GM15510 (cell line): ENCODE measurements at regions not wholly inside any gene's neighbourhood (a gene's known extent, or its start where the extent isn't known, plus 50 kb on each side); places are given as distances from the start of the nearest gene placed in this dataset.

ENCODE experiments used
- POLR2A ChIP-seq: IDR thresholded peaks from 3 replicates; pipeline ENCODE4 v1.6.1; 2011; ENCODE audit warnings: borderline replicate concordance; ENCODE audit not compliant: insufficient read length; ENCODE audit errors: extremely low read depth

DNA sequence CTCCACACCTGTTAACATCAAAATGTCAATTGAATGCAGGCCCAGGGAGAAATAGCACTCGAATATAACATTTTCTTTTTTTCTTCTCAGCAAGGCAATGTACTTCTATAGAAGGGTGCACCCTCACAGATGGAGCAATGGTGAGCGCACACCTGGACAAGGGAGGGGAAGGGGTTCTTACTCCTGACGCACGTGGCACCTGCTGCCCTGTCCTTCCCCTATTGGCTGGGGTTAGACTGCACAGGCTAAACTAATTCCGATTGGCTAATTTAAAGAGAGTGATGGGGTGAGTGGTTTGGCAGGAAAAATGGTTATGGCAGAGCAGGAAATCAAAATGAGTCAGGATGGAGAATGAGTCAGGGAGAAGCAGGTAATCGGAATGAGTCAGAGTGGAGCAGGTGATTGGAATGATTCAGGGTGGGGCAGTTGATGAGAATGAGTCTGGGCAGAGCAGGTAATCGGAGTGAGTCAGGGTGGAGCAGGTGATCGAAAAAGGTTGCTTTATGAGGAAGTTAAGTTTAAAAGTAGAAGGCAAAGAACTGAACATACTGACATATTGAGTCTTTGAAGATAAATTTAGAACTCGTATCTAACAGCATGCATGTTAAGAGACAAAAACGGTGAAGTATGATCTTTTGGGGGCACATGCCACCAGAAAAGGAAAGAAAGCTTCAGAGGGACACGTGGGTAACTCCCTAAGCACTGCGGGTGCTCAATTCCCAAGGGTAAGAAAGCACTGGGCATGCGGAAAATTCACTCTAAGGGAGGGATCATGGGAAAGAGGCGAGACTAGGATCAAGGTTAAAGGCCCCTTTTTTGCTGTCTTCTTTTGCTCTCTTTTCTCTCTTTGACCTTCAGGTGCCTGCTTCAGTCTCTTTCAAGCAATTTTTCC, 72.9 kb upstream of the GALNT15 start:
- no peak for TF ChIP-seq POLR2A

DNA sequence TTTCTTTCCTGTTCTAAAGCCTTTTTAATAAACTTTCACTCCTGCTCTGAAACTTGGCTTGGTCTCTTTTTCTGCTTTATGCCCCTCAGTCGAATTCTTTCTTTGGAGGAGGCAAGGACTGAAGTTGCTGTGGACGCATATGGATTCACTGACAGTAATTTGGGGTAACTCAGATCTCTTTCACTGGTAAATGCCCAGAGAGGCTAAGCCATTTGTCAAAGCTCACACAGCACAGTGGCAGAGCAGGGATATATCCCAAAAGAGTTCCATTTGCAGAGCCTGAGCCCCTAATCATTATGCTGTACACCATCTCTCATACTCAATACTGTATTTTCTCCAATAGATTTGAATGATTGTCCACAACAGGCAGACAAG, 72.3 kb upstream of the GALNT15 start:
- no peak for TF ChIP-seq POLR2A

DNA sequence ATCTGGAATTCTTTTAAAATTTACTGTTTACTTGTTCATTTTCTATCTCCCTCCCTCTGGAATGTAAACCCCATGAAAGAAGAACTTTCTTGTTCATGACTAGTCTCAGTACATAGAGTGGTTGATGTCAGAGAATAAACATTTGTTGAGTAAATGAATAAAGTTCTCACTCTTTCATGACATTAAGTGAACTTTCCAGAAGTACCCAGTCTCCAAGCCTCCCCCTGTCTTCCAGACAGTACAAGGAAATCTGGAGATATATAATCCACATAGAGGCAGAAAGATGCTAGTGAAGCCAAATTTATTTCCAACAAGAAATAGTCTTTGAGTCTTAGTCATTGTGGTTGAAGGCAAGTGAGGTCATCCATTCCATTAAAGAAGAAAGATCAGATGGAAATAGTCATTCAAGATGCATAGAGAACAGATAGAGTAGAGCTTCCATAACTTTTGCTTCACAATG, 71.5 kb upstream of the GALNT15 start:
- no peak for TF ChIP-seq POLR2A

GRCh38 chr3:16103472-16103871, 71.0 kb upstream of the GALNT15 start:
- no peak for TF ChIP-seq POLR2A

GRCh38 chr3:16104156-16104555, 70.3 kb upstream of the GALNT15 start:
- TF ChIP-seq POLR2A, result no peak

GRCh38 chr3:16106050-16106449, 68.4 kb upstream of the GALNT15 start:
- TF ChIP-seq POLR2A, result no peak

- no peak for TF ChIP-seq POLR2A
Observed at GRCh38 chr3:16108424-16108823, 66.1 kb upstream of the GALNT15 start.

- no peak for TF ChIP-seq POLR2A
Observed at GRCh38 chr3:16109929-16110328, 64.6 kb upstream of the GALNT15 start.

DNA sequence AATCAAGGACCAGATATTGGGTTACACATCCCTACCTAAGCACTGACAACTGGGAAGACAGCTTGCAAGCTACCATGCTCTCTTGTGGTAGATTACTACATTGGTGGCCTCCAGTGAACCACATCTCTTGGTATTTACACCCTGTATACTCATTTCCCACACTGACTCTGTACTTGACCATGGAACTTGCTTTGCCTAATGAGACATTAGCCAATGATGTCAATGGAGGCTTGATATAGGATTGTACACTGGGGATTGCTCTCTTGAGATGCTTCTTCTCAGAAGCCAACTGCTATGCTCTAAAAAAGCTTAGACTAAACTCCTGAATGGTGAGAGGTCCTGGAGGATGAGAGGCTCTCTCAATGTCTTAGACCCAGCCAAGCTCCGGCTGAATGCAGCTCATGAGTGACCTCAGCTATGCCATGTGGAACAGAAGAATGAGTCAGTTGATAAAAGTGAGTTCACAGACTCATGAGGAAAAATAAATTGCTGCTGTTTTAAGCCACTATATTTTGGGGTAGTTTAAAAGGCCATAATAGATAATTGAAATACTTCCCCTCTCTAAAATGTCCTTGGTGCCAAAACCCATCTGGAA, 61.5 kb upstream of the GALNT15 start:
- no peak for TF ChIP-seq POLR2A

DNA sequence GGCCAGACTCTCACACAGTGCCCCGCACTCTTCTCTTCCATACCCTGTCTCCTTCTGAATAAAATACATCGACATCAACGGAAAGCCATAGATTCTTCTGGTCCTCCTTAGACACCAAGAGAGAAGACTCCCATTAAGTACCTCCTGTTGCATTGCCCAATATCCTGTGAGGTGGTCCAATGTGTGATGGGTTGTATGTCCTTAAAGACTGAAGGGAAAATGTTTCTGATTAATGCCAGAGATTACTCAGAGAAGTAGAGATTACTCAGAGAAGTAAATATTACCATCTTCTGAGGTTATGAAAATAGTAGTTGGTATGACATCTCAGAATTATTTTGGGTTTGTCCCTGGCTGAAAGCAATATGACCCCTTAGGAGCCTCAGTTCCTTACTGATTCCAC, 60.8 kb upstream of the GALNT15 start:
- no peak for TF ChIP-seq POLR2A

DNA sequence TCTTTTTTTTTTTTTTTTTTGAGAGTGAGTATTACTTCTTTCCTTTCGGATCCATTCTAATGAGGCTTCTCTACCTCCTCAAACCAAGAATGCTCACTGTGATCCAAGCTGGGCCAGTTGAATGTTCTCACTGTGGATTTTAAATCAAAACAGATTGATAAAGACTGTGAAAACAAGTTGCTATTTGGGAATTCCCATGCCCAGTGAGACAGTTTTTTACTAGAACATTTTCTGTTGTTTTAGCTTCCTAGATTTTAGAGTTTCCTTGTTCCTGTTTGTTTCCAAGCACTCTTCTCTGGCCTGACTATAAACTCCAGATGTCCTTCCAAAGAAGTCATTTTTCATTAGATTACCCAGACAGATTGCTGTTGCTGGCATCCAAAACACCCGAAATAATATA, 60.1 kb upstream of the GALNT15 start:
- no peak for TF ChIP-seq POLR2A

DNA sequence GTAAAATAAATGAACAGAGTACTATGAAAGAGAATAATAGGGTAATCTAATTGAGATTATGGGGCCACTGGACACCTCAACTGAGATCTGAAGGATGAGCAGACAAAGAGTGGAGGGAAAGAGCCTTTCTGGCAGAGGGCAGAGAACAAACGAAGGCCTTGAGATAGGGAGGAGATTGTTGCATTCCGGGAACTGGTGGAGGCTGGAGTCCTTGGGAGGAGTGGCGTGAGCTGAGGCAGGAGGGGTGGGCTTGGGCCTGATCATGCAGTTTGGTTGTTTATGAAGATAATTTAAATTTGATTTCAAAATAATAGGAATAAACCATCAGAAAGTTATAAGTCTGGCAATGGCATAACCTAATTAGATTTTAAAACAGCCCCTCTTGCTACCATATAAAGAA, 59.5 kb upstream of the GALNT15 start:
- no peak for TF ChIP-seq POLR2A

GRCh38 chr3:16118396-16118795, 56.1 kb upstream of the GALNT15 start:
- no peak for TF ChIP-seq POLR2A

DNA sequence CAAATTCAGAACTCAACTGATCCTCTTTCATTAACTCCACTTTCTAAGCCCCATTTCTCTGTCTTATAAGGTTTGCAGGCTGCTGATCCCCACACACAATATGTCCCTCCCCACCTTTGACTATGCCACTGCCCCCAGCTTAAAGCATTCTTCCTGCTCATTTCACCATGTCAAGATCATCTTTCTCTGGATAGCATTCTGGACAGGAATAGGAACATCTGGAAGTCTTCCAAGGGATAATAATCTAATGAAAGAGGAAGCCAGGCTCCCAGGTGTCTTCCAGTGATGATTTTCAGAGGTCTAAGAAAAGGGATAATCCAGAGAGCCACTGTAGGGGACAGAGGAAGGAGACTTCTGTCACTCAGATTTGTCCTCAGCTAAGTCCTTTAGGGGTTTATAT, 54.6 kb upstream of the GALNT15 start:
- no peak for TF ChIP-seq POLR2A

- TF ChIP-seq POLR2A, result no peak
Observed at GRCh38 chr3:16121391-16121790, 53.1 kb upstream of the GALNT15 start.

GRCh38 chr3:16122155-16122554, 52.3 kb upstream of the GALNT15 start:
- TF ChIP-seq POLR2A, result no peak
